SK-N-SH (cell line): ENCODE measurements at regions not wholly inside any gene's neighbourhood (a gene's known extent, or its start where the extent isn't known, plus 50 kb on each side); places are given as distances from the start of the nearest gene placed in this dataset.

ENCODE experiments used
- EP300 ChIP-seq, 2 experiments: IDR thresholded peaks; 2 replicates each; pipeline versions ENCODE4 v1.4.0 to v1.6.1; 2012; ENCODE audit warnings: borderline replicate concordance in 1 of 2, low read depth in 1 of 2, low read length in 1 of 2
- EZH2phosphoT487 ChIP-seq: fragments of 200-600 bp; sonication (generic); IDR thresholded peaks from 2 replicates; pipeline ENCODE4 v1.6.1; 2017; ENCODE audit warnings: low read depth, mixed run types, mild to moderate bottlenecking, antibody characterized with exemption, moderate library complexity, borderline replicate concordance
- FOXM1 ChIP-seq: IDR thresholded peaks from 2 replicates; pipeline ENCODE4 v1.4.0; 2012; ENCODE audit warnings: low read depth, mild to moderate bottlenecking
- POLR2AphosphoS5 ChIP-seq: IDR thresholded peaks from 2 replicates; pipeline ENCODE4 v1.6.1; 2012; ENCODE audit warnings: low read depth, low read length
- TAF1 ChIP-seq: IDR thresholded peaks from 2 replicates; pipeline ENCODE4 v1.6.1; 2012; ENCODE audit warnings: low read depth, mild to moderate bottlenecking, low read length, moderate library complexity, borderline replicate concordance
- YY1 ChIP-seq: IDR thresholded peaks from 2 replicates; pipeline ENCODE4 v1.4.0; 2012; ENCODE audit warnings: low read depth, mild to moderate bottlenecking
- TF ChIP-seq, protein P1 (sequence below): IDR thresholded peaks from 2 replicates; pipeline ENCODE4; 2012
- TF ChIP-seq, protein P2 (sequence below): fragments of 150-350 bp; IDR thresholded peaks from 2 replicates; pipeline ENCODE4 v1.6.1; 2017; ENCODE audit warnings: antibody characterized with exemption, low read length, low read depth, borderline replicate concordance
- TF ChIP-seq, protein P3 (sequence below): fragments of 200-600 bp; sonication (generic); IDR thresholded peaks from 2 replicates; pipeline ENCODE4 v1.6.1; 2017; ENCODE audit warnings: antibody characterized with exemption, mild to moderate bottlenecking, moderate library complexity
- TF ChIP-seq, protein P4 (sequence below): IDR thresholded peaks from 2 replicates; pipeline ENCODE4 v1.4.0; 2012; ENCODE audit warnings: low read depth, borderline replicate concordance

DNA sequence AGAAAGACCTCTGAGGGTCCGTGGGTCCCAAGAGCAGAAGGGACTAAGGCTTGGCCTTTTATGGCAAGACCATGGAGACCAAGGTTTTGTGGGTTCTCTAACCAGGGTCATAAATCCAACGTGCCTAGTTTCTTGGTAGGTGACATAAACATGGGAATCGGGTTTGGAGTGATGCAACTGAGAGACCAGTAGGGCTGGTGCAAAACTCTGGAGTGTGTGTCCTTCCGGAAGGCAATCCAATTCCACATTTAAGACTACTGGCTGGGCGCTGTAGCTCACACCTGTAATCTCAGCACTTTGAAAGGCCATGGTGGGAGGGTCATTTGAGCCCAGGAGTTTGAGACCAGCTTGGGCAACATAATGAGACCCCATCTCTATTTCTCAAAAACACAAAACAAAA lies 116.5 kb upstream of the ARG1 start:
- TF ChIP-seq, protein P1, sequence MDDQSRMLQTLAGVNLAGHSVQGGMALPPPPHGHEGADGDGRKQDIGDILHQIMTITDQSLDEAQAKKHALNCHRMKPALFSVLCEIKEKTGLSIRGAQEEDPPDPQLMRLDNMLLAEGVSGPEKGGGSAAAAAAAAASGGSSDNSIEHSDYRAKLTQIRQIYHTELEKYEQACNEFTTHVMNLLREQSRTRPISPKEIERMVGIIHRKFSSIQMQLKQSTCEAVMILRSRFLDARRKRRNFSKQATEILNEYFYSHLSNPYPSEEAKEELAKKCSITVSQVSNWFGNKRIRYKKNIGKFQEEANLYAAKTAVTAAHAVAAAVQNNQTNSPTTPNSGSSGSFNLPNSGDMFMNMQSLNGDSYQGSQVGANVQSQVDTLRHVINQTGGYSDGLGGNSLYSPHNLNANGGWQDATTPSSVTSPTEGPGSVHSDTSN: no peak
- no peak for TF ChIP-seq TAF1
- TF ChIP-seq, protein P2, sequence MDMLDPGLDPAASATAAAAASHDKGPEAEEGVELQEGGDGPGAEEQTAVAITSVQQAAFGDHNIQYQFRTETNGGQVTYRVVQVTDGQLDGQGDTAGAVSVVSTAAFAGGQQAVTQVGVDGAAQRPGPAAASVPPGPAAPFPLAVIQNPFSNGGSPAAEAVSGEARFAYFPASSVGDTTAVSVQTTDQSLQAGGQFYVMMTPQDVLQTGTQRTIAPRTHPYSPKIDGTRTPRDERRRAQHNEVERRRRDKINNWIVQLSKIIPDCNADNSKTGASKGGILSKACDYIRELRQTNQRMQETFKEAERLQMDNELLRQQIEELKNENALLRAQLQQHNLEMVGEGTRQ: no peak
- TF ChIP-seq YY1: no peak
- TF ChIP-seq FOXM1: no peak
- no peak for TF ChIP-seq EP300 (IDR thresholded peaks at IDR 0.05; ENCODE audit: borderline replicate concordance in 1 of 2, low read depth in 1 of 2, low read length in 1 of 2)
- TF ChIP-seq EZH2phosphoT487: no peak
- TF ChIP-seq, protein P3, sequence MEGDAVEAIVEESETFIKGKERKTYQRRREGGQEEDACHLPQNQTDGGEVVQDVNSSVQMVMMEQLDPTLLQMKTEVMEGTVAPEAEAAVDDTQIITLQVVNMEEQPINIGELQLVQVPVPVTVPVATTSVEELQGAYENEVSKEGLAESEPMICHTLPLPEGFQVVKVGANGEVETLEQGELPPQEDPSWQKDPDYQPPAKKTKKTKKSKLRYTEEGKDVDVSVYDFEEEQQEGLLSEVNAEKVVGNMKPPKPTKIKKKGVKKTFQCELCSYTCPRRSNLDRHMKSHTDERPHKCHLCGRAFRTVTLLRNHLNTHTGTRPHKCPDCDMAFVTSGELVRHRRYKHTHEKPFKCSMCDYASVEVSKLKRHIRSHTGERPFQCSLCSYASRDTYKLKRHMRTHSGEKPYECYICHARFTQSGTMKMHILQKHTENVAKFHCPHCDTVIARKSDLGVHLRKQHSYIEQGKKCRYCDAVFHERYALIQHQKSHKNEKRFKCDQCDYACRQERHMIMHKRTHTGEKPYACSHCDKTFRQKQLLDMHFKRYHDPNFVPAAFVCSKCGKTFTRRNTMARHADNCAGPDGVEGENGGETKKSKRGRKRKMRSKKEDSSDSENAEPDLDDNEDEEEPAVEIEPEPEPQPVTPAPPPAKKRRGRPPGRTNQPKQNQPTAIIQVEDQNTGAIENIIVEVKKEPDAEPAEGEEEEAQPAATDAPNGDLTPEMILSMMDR: no peak
- TF ChIP-seq, protein P4, sequence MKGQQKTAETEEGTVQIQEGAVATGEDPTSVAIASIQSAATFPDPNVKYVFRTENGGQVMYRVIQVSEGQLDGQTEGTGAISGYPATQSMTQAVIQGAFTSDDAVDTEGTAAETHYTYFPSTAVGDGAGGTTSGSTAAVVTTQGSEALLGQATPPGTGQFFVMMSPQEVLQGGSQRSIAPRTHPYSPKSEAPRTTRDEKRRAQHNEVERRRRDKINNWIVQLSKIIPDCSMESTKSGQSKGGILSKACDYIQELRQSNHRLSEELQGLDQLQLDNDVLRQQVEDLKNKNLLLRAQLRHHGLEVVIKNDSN: no peak
- TF ChIP-seq POLR2AphosphoS5: no peak
